ENCODE measurements at regions not wholly inside any gene's neighbourhood (a gene's known extent, or its start where the extent isn't known, plus 50 kb on each side); places are given as distances from the start of the nearest gene placed in this dataset.

DNA sequence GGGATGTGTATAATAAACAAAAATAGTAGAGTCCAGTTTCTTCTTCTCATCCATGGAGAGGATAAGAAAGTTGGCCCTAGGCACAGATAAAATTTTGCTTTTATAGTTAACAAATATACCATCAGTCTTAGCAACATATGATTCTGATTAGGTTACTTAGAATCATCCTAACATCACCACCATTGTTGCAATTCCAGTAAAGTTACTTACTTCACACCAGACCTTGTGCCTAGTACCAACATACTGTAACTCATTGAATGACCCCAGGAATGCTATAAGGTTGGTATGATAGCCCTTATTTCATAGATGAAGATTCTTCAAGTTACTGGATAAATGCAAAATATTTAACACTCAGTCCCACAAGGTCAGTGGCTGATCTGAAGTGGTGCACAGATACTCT lies 183.8 kb upstream of the ATP2B1 start:
- TF ChIP-seq, protein P1, sequence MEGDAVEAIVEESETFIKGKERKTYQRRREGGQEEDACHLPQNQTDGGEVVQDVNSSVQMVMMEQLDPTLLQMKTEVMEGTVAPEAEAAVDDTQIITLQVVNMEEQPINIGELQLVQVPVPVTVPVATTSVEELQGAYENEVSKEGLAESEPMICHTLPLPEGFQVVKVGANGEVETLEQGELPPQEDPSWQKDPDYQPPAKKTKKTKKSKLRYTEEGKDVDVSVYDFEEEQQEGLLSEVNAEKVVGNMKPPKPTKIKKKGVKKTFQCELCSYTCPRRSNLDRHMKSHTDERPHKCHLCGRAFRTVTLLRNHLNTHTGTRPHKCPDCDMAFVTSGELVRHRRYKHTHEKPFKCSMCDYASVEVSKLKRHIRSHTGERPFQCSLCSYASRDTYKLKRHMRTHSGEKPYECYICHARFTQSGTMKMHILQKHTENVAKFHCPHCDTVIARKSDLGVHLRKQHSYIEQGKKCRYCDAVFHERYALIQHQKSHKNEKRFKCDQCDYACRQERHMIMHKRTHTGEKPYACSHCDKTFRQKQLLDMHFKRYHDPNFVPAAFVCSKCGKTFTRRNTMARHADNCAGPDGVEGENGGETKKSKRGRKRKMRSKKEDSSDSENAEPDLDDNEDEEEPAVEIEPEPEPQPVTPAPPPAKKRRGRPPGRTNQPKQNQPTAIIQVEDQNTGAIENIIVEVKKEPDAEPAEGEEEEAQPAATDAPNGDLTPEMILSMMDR (IDR thresholded peaks at IDR 0.05; ENCODE audit: low read depth, low read length, missing control alignments), result no peak
- H3K4me3 ChIP-seq (ENCODE audit: low read depth, low read length), result no peak overlapping the region
- in situ Hi-C loops (cut with HindIII; ENCODE audit: low sequenced_read_pairs), result no loop called here
- DNase-seq (ENCODE audit: low read depth), result no peak

DNA sequence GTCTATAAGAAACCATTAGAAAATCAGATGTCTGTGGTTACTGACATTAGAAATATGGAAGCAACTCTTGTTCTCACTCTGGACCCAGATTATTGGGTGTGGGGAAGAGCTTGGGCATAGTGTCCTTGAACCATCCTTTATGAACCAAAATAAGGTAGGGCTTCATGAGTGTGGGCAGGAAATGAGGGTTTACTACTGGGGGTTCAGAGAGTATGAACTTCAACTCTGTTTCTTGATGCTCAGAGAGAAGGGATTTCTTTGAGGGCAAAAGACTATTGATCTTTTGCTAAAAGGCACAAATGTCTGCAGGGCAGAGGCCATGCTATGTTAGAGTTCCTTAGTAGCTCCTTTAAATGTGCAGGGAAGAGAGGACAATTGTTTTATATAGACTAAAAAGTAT lies 183.3 kb upstream of the ATP2B1 start:
- in situ Hi-C loops (cut with HindIII; ENCODE audit: low sequenced_read_pairs), result no loop called here

DNA sequence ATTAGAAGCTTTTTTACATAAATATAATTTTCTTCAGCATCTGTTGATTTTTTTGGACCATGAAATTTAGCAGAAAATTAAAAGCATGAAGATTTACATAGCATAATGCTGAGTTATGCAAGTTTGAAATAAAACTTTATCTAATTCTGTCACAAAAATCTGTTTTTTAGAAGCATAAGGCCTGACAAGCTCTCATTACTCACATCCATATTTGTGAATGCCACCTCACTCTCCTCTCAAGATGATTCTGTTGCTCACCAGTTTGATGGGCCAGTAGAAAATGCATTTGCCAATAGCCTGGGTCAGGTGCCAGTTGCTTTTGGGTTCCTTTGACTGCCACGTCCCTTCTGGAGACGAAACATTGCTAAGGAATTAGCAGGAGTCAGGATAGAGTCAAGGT lies 181.5 kb upstream of the ATP2B1 start:
- in situ Hi-C loops (cut with HindIII; ENCODE audit: low sequenced_read_pairs), result no loop called here
- no peak overlapping the region for H3K4me3 ChIP-seq (ENCODE audit: low read depth, low read length)
- no peak for DNase-seq (ENCODE audit: low read depth)
- TF ChIP-seq, protein P1 (IDR thresholded peaks at IDR 0.05; ENCODE audit: low read depth, low read length, missing control alignments), result no peak

More for the DNA sequence above, 183.3 kb upstream of the ATP2B1 start:
- no peak for DNase-seq (ENCODE audit: low read depth)
- TF ChIP-seq, protein P1 (IDR thresholded peaks at IDR 0.05; ENCODE audit: low read depth, low read length, missing control alignments), result no peak
- H3K4me3 ChIP-seq (ENCODE audit: low read depth, low read length), result no peak overlapping the region

DNA sequence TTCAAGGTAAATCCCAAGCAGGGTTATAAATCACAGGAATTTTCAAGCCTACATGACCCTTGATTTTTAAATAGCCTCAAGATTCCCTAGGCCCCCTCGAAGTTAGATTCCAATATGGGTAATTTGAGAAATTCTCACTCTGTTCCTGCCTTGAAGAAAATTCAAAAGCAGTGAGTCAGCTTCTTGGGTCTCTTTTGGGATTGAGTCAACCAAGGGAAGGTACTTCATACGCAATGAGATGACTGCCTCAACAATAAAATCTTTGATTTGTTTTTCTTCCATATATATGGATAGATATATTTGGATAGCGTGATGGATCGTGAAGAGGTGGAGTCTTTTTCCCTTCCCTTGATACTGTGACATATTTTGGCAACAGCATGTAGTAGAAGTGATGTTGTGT lies 180.4 kb upstream of the ATP2B1 start:
- TF ChIP-seq, protein P1 (IDR thresholded peaks at IDR 0.05; ENCODE audit: low read depth, low read length, missing control alignments), result no peak
- in situ Hi-C loops (cut with HindIII; ENCODE audit: low sequenced_read_pairs), result no loop called here
- no peak overlapping the region for H3K4me3 ChIP-seq (ENCODE audit: low read depth, low read length)
- no peak for DNase-seq (ENCODE audit: low read depth)

DNA sequence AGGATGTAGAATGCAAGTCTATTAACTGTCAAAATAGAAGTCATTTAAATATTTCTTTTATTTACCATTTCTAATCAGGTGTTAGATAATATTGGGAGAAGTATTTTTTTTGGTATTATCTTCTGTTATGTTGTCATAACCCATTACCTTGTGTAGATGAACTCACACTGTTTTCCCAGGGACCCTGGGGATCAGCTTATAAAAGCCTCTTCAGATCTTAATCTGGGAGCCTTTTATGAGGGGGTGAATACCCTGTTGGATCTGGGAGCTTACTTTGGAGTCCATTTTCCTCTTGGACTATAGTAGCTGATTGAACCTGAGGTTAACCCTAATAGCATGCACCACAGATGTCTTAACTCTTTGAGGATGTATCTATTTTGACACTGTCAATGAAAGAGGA lies 176.3 kb upstream of the ATP2B1 start:
- TF ChIP-seq, protein P1 (IDR thresholded peaks at IDR 0.05; ENCODE audit: low read depth, low read length, missing control alignments), result no peak
- no peak overlapping the region for H3K4me3 ChIP-seq (ENCODE audit: low read depth, low read length)
- no peak for DNase-seq (ENCODE audit: low read depth)
- in situ Hi-C loops (cut with HindIII; ENCODE audit: low sequenced_read_pairs), result no loop called here

DNA sequence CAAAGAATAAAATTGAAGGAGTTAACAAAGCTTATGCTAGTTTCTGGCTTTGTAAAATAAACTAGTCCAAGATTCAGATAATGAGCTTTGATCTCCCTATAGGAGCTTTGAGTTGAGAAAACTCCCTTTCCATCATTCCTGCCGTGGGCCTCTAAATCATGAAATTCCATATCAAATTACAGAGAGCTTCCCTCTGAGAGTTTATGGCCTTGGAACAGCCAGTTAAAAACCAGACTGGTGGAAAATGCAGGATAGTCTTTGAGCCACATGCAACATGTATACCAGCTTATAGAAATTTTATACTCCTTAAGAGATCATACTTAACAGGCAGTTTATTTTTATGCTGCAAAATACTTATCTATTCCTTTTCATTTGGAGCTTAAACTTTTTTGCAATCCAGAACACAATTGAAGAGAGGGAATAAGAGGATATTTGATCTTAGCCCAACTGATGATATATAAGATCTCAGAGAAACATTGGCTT lies 175.8 kb upstream of the ATP2B1 start:
- no peak overlapping the region for H3K4me3 ChIP-seq (ENCODE audit: low read depth, low read length)
- TF ChIP-seq, protein P1 (IDR thresholded peaks at IDR 0.05; ENCODE audit: low read depth, low read length, missing control alignments), result no peak
- DNase-seq (ENCODE audit: low read depth), result no peak
- in situ Hi-C loops (cut with HindIII; ENCODE audit: low sequenced_read_pairs), result no loop called here

All from astrocyte of the cerebellum (primary cell).